Right atrium auricular region (tissue), 2 donors: ENCODE measurements at regions not wholly inside any gene's neighbourhood (a gene's known extent, or its start where the extent isn't known, plus 50 kb on each side); places are given as distances from the start of the nearest gene placed in this dataset.
"Not testable (repeated sequence)": the region's sequence is repeated elsewhere in the genome, so short reads cannot be mapped to it uniquely, and the experiment has no call there.

Experiments used
- DNase-seq: peaks from one replicate; pipeline ENCODE4 v3.0.0-alpha.2; 2019; ENCODE audit warnings: low spot score
- H3K27ac ChIP-seq, 2 donors: fragments of 200-600 bp; sonication (generic); 1 replicate in 1 of 2; 2 replicates in 1 of 2; pipeline ENCODE4 v1.5.1; 2016 to 2019
- H3K27me3 ChIP-seq, 2 donors: fragments of 200-600 bp; sonication (generic); one replicate each; pipeline versions ENCODE4 v1.5.1 to v1.6.0; 2017 to 2019
- H3K36me3 ChIP-seq: fragments of 200-600 bp; sonication (generic); one replicate; pipeline ENCODE4 v1.5.1; 2016
- H3K4me1 ChIP-seq, 2 donors: fragments of 200-600 bp; sonication (generic); one replicate each; pipeline versions ENCODE4 v1.5.1 to v1.6.0; 2017 to 2019
- H3K4me3 ChIP-seq, 2 donors: fragments of 200-600 bp; sonication (generic); 1 replicate in 1 of 2; 2 replicates in 1 of 2; pipeline ENCODE4 v1.5.1; 2017 to 2019; ENCODE audit warnings: mild to moderate bottlenecking in 1 of 2, moderate library complexity in 1 of 2
- H3K9me3 ChIP-seq, 2 donors: fragments of 200-600 bp; sonication (generic); one replicate each; pipeline ENCODE4 v1.5.1; 2019
- CTCF ChIP-seq, 2 donors: fragments of 200-600 bp; sonication (generic); IDR thresholded peaks; one replicate each; pipeline ENCODE4 v1.5.1; 2019; ENCODE audit warnings: antibody characterized with exemption in 2 of 2

GRCh38 chr12:118537481-118537917 lies 161.1 kb downstream of the SUDS3 start:
- Histone ChIP-seq H3K9me3 (no peaks in the 10 kb centered on the region), H3K27ac (peak overlapping the region; percentile 86 to 88), H3K27me3 (no peaks in the 10 kb centered on the region), H3K4me1 (peaks cover 0 to 22% of the 10 kb centered on the region in 2 donors), H3K4me3 (no peak overlapping the region), H3K36me3 (no peaks in the 10 kb centered on the region)
- TF ChIP-seq CTCF (IDR thresholded peaks at IDR 0.05) = no peak
- no peak for DNase-seq

GRCh38 chr12:118541071-118541470 lies 164.7 kb downstream of the SUDS3 start:
- H3K27ac ChIP-seq = no peak overlapping the region
- no peak for TF ChIP-seq CTCF (IDR thresholded peaks at IDR 0.05)

GRCh38 chr12:118541934-118542333 lies 165.6 kb downstream of the SUDS3 start:
- H3K27ac ChIP-seq = no peak overlapping the region
- no peak for TF ChIP-seq CTCF (IDR thresholded peaks at IDR 0.05)
- H3K4me3 ChIP-seq = no peak overlapping the region
- no peaks in the 10 kb centered on the region for H3K27me3 ChIP-seq
- no peaks in the 10 kb centered on the region for H3K9me3 ChIP-seq
- H3K36me3 ChIP-seq = no peaks in the 10 kb centered on the region
- H3K4me1 ChIP-seq = peaks cover 0 to 9% of the 10 kb centered on the region in 2 donors
- no peak for DNase-seq

More at GRCh38 chr12:118541071-118541470, 164.7 kb downstream of the SUDS3 start:
- peaks cover 0 to 18% of the 10 kb centered on the region in 2 donors for H3K4me1 ChIP-seq
- H3K27me3 ChIP-seq = no peaks in the 10 kb centered on the region
- H3K9me3 ChIP-seq = no peaks in the 10 kb centered on the region
- no peak overlapping the region for H3K4me3 ChIP-seq
- no peak for DNase-seq
- no peaks in the 10 kb centered on the region for H3K36me3 ChIP-seq

GRCh38 chr12:118543651-118544050 lies 167.3 kb downstream of the SUDS3 start:
- H3K27ac ChIP-seq = no peak overlapping the region
- H3K36me3 ChIP-seq = no peaks in the 10 kb centered on the region
- no peak for TF ChIP-seq CTCF (IDR thresholded peaks at IDR 0.05)
- H3K4me1 ChIP-seq = no peaks in the 10 kb centered on the region
- no peak for DNase-seq
- no peaks in the 10 kb centered on the region for H3K27me3 ChIP-seq
- H3K4me3 ChIP-seq = no peak overlapping the region
- H3K9me3 ChIP-seq = peaks cover 0 to 9% of the 10 kb centered on the region in 2 donors

GRCh38 chr12:118544569-118544968 lies 168.2 kb downstream of the SUDS3 start:
- no peak for DNase-seq
- H3K4me3 ChIP-seq = no peak overlapping the region
- no peak for TF ChIP-seq CTCF (IDR thresholded peaks at IDR 0.05)
- no peaks in the 10 kb centered on the region for H3K4me1 ChIP-seq
- H3K9me3 ChIP-seq = peaks cover 0 to 9% of the 10 kb centered on the region in 2 donors
- no peaks in the 10 kb centered on the region for H3K27me3 ChIP-seq
- H3K36me3 ChIP-seq = no peaks in the 10 kb centered on the region
- H3K27ac ChIP-seq = no peak overlapping the region

- H3K27ac ChIP-seq, H3K27me3 ChIP-seq, H3K4me1 ChIP-seq, H3K9me3 ChIP-seq, DNase-seq, H3K4me3 ChIP-seq, H3K36me3 ChIP-seq: not testable (repeated sequence)
Measured at GRCh38 chr12:118547606-118548005, 171.3 kb downstream of the SUDS3 start.
